Keratinocyte (primary cell): ENCODE measurements at regions not wholly inside any gene's neighbourhood (a gene's known extent, or its start where the extent isn't known, plus 50 kb on each side); places are given as distances from the start of the nearest gene placed in this dataset.

Experiments
- DNase-seq: peaks from one replicate; pipeline ENCODE4 v3.0.0-alpha.2; 2011; ENCODE audit warnings: low read depth, missing footprints, low spot score
- FAIRE-seq: peaks from 2 replicates; lab custom pipeline; 2011; peaks lifted over from hg19 to GRCh38; lab: Jason Lieb, UNC
- H2AFZ ChIP-seq: 2 replicates; pipeline ENCODE4 v1.6.0; 2012; ENCODE audit warnings: low read length, control low read depth, inconsistent platforms; ENCODE audit not compliant: control insufficient read depth
- H3K27ac ChIP-seq: 2 replicates; pipeline ENCODE4 v1.5.1; 2011; ENCODE audit warnings: low read length; ENCODE audit not compliant: control insufficient read depth, insufficient read depth
- H3K27me3 ChIP-seq: 3 replicates; pipeline ENCODE4 v1.6.0; 2011; ENCODE audit warnings: low read length; ENCODE audit not compliant: control insufficient read depth, insufficient read depth; ENCODE audit errors: extremely low read depth
- H3K36me3 ChIP-seq, 2 experiments: 2 replicates in 1 of 2; 3 replicates in 1 of 2; pipeline ENCODE4 v1.5.1; 2011; ENCODE audit warnings: low read length in 2 of 2, mild to moderate bottlenecking in 1 of 2; ENCODE audit not compliant: control insufficient read depth in 2 of 2, insufficient read depth in 2 of 2; ENCODE audit errors: extremely low read depth in 1 of 2
- H3K4me1 ChIP-seq: 3 replicates; pipeline ENCODE4 v1.5.1; 2011; ENCODE audit warnings: low read length; ENCODE audit not compliant: control insufficient read depth, insufficient read depth; ENCODE audit errors: extremely low read depth
- H3K4me2 ChIP-seq: 3 replicates; pipeline ENCODE4 v1.6.0; 2011; ENCODE audit warnings: low read depth, low read length; ENCODE audit not compliant: control insufficient read depth, insufficient read depth; ENCODE audit errors: extremely low read depth
- H3K4me3 ChIP-seq, 3 experiments: fragments of 200-600 bp in 1 of 3; sonication (generic) in 1 of 3; 2 replicates in 2 of 3; 3 replicates in 1 of 3; pipeline ENCODE4 v1.5.1; 2011 to 2016; ENCODE audit warnings: low read length in 3 of 3, mild to moderate bottlenecking in 3 of 3, control low read depth in 2 of 3, inconsistent platforms in 1 of 3, low read depth in 1 of 3, mixed read lengths in 1 of 3, mixed run types in 1 of 3, moderate library complexity in 1 of 3; ENCODE audit not compliant: control insufficient read depth in 2 of 3, insufficient read depth in 2 of 3; ENCODE audit errors: extremely low read depth in 1 of 3
- H3K79me2 ChIP-seq: 2 replicates; pipeline ENCODE4 v1.6.0; 2012; ENCODE audit warnings: low read length; ENCODE audit not compliant: control insufficient read depth, insufficient read depth
- H3K9ac ChIP-seq: 3 replicates; pipeline ENCODE4 v1.6.0; 2011; ENCODE audit warnings: low read length; ENCODE audit not compliant: control insufficient read depth, insufficient read depth; ENCODE audit errors: extremely low read depth
- H3K9me1 ChIP-seq: 3 replicates; pipeline ENCODE4 v1.6.0; 2011; ENCODE audit warnings: low read length; ENCODE audit not compliant: control insufficient read depth, insufficient read depth; ENCODE audit errors: extremely low read depth
- H3K9me3 ChIP-seq: 2 replicates; pipeline ENCODE4 v1.5.1; 2012; ENCODE audit warnings: low read depth, low read length; ENCODE audit not compliant: control insufficient read depth
- H4K20me1 ChIP-seq: 3 replicates; pipeline ENCODE4 v1.6.0; 2011; ENCODE audit warnings: low read length; ENCODE audit not compliant: control insufficient read depth, insufficient read depth; ENCODE audit errors: extremely low read depth
- EZH2 ChIP-seq: IDR thresholded peaks from one replicate; pipeline ENCODE4 v1.6.1; 2012; ENCODE audit warnings: inconsistent platforms, mild to moderate bottlenecking, low read length, moderate library complexity
- dilution Hi-C: fragments of 300-500 bp; cut with MboI; formaldehyde crosslinking; loops from one replicate; pipeline ENCODE4 v1.7.0; 2020; ENCODE audit warnings: low sequenced_read_pairs; ENCODE audit not compliant: extremely low pct_ligation_motif_present
- TF ChIP-seq, protein P1 (sequence below), 3 experiments: IDR thresholded peaks in 1 of 3; conservative IDR thresholded peaks in 1 of 3; optimal IDR thresholded peaks in 1 of 3; 2 replicates in 2 of 3; 3 replicates in 1 of 3; pipeline versions ENCODE3 to v1.5.1; 2011; ENCODE audit warnings: low read length in 3 of 3, mild to moderate bottlenecking in 3 of 3, moderate library complexity in 2 of 3, control low read depth in 1 of 3, inconsistent platforms in 1 of 3; ENCODE audit not compliant: insufficient read depth in 2 of 3; ENCODE audit errors: extremely low read depth in 1 of 3

DNA sequence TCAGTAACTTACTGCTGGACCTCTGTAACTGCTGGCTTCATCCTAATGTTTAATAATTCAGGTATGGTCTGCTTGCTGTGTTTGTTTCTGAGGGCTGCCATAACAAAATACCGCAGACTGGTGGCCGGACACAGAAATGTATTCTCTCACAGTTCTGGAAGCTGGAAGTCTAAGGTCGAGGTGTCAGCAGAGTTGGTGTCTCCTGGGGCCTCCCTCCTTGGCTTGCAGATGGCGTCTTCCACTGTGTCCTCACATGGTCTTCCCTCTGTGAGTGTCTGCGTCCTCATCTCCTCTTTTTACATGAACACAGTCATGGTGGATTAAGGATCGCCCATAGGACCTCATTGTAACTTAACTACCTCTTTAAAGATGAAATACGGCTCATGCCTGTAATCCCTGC, 389.7 kb upstream of the JARID2 start:
- H2AFZ ChIP-seq = no peak overlapping the region
- H3K9me1 ChIP-seq = no peaks in the 10 kb centered on the region
- H3K27ac ChIP-seq = no peak overlapping the region
- dilution Hi-C loops = no loop called here
- no peak overlapping the region for H3K9ac ChIP-seq
- FAIRE-seq = no peak
- TF ChIP-seq EZH2 = no peak
- TF ChIP-seq, protein P1, sequence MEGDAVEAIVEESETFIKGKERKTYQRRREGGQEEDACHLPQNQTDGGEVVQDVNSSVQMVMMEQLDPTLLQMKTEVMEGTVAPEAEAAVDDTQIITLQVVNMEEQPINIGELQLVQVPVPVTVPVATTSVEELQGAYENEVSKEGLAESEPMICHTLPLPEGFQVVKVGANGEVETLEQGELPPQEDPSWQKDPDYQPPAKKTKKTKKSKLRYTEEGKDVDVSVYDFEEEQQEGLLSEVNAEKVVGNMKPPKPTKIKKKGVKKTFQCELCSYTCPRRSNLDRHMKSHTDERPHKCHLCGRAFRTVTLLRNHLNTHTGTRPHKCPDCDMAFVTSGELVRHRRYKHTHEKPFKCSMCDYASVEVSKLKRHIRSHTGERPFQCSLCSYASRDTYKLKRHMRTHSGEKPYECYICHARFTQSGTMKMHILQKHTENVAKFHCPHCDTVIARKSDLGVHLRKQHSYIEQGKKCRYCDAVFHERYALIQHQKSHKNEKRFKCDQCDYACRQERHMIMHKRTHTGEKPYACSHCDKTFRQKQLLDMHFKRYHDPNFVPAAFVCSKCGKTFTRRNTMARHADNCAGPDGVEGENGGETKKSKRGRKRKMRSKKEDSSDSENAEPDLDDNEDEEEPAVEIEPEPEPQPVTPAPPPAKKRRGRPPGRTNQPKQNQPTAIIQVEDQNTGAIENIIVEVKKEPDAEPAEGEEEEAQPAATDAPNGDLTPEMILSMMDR (optimal IDR thresholded peaks at IDR 0.05 in 1 of 3, IDR thresholded peaks at IDR 0.05 in 1 of 3, conservative IDR thresholded peaks at IDR 0.05 in 1 of 3; ENCODE audit: extremely low read depth in 1 of 3, insufficient read depth in 2 of 3, low read length in 3 of 3) = no peak
- no peak for DNase-seq
- no peaks in the 10 kb centered on the region for H3K36me3 ChIP-seq
- no peaks in the 10 kb centered on the region for H3K27me3 ChIP-seq
- no peaks in the 10 kb centered on the region for H3K9me3 ChIP-seq
- H3K79me2 ChIP-seq = no peaks in the 10 kb centered on the region
- no peak overlapping the region for H3K4me3 ChIP-seq
- H3K4me1 ChIP-seq = no peaks in the 10 kb centered on the region
- H4K20me1 ChIP-seq = no peaks in the 10 kb centered on the region
- H3K4me2 ChIP-seq = no peak overlapping the region

DNA sequence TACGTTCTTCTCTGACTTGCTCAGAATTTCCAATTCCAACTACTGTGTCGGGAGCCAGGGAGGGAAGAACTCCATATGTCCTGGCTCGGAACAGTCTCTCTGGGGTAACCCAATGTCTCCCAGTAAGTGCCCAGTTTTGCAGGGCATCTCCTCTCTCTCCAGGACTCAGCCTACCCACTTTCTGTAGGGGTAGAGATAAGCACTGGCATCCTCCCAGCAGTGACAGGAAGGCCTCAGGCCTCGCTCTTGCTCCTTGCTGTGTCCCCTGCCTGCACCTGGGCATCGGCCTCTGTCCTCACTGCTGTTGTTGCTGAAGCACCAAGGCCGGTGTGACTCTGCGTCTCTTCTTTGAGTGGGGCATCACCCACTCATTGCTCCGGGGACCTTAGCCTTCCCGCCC, 388.9 kb upstream of the JARID2 start:
- Histone ChIP-seq H3K79me2 (no peaks in the 10 kb centered on the region), H2AFZ (no peak overlapping the region), H3K4me1 (no peaks in the 10 kb centered on the region), H3K4me3 (no peak overlapping the region), H3K4me2 (no peak overlapping the region), H3K9ac (no peak overlapping the region), H4K20me1 (no peaks in the 10 kb centered on the region), H3K36me3 (no peaks in the 10 kb centered on the region), H3K9me3 (no peaks in the 10 kb centered on the region), H3K9me1 (no peaks in the 10 kb centered on the region), H3K27ac (no peak overlapping the region), H3K27me3 (no peaks in the 10 kb centered on the region)
- no peak for DNase-seq
- TF ChIP-seq, protein P1 (optimal IDR thresholded peaks at IDR 0.05 in 1 of 3, IDR thresholded peaks at IDR 0.05 in 1 of 3, conservative IDR thresholded peaks at IDR 0.05 in 1 of 3; ENCODE audit: extremely low read depth in 1 of 3, insufficient read depth in 2 of 3, low read length in 3 of 3) = no peak
- no peak for TF ChIP-seq EZH2
- dilution Hi-C loops = no loop called here
- FAIRE-seq = no peak
